ENCODE measurements at regions not wholly inside any gene's neighbourhood (a gene's known extent, or its start where the extent isn't known, plus 50 kb on each side); places are given as distances from the start of the nearest gene placed in this dataset.

- no peak for FAIRE-seq
Measured at GRCh38 chr7:18201350-18201749, 173.7 kb upstream of the PRPS1L1 start.

GRCh38 chr7:18202315-18203045 is 174.8 kb upstream of the PRPS1L1 start:
- FAIRE-seq: no peak

- no peak for FAIRE-seq
Measured at GRCh38 chr7:18206331-18206730, 178.7 kb upstream of the PRPS1L1 start.

- FAIRE-seq: no peak
Measured at GRCh38 chr7:18208921-18209320, 181.3 kb upstream of the PRPS1L1 start.

DNA sequence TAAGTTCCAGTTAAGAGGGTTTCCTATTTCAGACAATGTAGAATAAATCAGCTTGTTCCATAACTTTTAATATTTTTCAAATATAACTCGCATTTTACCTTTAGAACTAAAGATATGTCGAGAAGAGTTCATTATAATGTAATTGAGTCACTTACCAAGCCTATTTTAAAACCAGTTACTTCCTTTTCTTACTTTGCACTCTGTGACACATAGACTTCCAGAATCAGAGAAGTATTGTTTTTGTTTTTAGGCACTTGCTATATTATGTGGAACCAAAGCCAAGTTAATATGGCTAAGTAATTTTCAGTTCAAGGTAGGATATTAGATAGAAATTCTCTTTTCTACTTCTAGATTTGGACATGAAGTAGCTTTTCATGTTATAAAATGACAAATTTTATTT is 182.7 kb upstream of the PRPS1L1 start:
- peak; percentile 18 for FAIRE-seq

GRCh38 chr7:18210788-18211187 is 183.1 kb upstream of the PRPS1L1 start:
- FAIRE-seq: no peak

- no peak for FAIRE-seq
Measured at GRCh38 chr7:18212308-18212707, 184.7 kb upstream of the PRPS1L1 start.

GRCh38 chr7:18212758-18213157 is 185.1 kb upstream of the PRPS1L1 start:
- FAIRE-seq: no peak

- FAIRE-seq: no peak
Measured at GRCh38 chr7:18213652-18214051, 186.0 kb upstream of the PRPS1L1 start.

GRCh38 chr7:18216270-18216669 is 188.6 kb upstream of the PRPS1L1 start:
- no peak for FAIRE-seq

DNA sequence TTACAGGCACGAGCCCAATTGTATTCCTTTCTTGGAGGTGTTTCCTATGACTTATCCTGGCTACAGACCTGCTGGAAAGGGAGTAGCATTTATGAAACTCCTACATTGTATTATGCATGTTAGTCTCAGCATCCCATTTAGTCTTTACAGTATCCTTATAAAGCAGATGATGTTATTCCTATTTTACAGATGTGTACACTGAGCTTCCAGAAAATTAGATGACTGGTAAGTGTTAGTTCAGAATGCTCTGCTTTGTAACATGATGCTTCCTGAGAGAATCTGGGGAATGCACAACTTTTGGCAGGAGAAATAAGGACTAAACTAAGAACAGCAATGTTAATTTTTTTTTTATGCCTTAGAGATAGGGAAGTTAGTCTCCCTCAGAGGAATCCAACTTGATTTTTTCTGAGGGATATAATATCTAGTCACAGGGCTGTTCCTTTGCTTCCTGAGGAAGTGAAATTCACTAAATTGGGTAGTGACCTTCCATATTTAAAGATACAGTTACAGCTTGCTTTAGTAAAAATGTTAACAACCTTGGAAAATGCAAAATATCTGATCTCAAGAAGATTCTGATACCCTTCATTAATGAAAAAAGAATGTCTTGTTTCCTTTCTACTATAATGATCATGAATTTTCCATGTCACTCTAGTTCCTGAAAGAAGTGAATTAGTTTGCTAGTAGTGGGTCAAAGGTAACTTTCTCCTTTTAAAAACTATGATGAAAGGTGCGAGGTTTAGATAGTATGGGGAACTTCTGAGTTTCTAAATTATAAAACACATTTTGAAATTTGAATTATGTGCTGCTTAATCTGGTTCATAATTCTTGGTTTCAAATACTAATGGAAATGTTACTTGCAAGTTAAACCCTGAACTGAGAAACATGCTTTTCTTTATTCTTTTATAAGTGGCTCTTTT is 194.0 kb upstream of the PRPS1L1 start:
- peak; percentile 76 for FAIRE-seq

DNA sequence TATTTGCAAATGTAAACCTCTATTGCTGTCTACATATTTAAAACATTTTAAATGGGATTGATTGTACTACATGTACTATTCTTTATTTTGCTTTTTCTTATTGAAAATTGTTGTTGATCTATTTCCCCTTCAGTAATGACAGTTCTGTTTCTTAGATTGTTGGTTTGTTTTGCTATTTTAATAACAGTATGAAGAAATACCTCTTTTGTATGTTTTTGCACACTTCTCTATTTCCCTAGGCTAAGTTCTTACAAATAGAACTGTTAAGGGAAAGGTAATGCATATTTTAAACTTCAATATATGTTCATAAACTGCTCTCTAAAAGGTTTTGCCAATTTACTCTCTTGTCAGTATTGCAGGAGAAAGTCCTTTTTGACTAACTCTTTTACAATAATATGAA is 195.0 kb upstream of the PRPS1L1 start:
- FAIRE-seq: no peak

DNA sequence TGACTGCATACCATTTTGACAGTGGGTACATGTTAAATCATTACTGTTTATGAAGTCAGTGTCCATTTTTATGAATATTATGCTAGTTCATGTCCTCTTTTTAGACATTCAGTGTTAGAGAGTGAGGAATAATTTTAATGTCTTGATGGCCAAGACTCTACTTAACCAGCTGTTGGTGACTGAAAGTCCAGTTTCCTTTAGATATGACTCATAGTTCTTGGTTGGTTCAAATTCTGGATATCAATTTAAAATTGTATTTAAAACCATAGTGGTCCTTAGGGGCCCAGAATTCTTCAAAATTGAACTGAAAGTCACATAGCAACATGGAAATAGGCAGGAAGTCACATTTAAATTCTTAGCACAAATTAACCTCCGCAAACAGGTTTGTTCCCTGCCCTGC is 196.5 kb upstream of the PRPS1L1 start:
- FAIRE-seq: no peak

- FAIRE-seq: no peak
Measured at GRCh38 chr7:18225067-18225466, 197.4 kb upstream of the PRPS1L1 start.

GRCh38 chr7:18226598-18226997 is 199.0 kb upstream of the PRPS1L1 start:
- FAIRE-seq: no peak

DNA sequence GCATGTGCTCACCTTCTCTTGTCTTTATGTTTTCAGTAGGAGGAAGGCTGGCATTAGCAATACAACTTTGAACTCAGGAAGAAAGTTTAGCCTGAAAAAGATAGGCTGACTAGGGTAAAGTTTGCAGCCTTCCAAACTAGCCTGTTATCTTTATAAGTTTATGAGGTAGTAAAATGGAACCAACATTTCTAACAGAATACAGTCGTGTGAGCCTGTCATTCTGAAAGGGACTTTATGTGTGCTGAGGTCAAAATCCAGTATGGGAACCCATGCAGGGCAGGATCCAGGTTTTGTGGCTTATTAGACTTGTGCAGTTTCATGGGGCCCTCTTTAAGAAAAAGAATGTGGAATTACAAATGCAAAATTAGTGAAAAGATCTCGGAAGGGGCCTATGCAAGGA is 201.0 kb upstream of the PRPS1L1 start:
- peak; percentile 28 for FAIRE-seq

DNA sequence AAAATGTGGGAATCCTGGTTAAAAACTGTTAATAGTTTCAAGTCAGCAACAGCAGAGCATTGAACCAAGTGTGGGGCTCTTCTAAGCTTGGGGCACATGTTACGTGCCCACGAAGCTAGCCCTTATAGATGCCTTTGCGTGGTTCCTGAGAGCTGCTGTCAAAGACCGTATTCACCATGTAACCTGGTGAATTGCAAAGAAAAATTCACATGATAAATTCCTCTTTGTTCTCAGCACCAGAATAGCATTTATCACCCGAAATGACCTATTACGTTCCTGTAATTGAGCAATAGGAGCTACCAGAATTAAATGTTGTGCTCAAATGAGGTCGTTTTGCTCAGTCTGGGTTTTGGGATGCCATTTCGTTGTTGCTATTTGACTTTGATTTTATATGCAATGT is 202.6 kb upstream of the PRPS1L1 start:
- no peak for FAIRE-seq

DNA sequence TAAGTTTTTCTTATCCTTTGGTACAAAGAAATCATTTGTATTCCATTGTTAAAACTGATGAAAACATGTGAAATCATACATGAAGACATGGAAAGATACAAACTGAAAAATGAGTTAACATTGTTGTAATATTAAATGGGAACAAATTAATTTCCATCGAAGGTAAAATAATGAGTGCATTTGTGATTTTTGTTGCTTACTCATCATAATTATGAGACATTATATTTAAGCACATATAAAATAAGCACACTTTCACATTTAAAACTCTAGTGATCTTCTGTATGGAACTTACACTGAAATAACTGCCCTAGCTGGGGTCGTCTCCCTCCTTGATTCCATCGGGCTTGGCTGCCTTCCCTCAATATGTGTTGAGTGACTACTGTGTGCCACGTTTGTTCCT is 204.2 kb upstream of the PRPS1L1 start:
- FAIRE-seq: peak; percentile 28

DNA sequence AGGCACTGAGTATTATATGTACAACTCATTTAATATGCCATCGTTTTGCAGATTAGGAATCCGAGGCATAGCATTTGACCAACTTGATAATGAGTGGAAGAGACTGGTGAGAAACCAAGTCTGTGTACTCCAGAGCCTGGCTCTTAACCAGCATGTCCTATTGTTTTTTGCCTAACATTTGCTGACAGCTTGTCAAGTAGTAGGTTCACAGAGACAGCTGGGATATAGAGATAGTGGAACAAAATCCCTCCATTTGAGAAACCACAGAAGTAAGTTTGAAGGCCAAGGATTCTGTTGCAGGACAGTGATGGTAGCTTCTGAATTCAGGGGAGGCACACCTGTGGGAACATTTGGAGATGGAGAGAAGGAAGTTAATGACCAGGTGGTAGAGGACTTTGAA is 206.9 kb upstream of the PRPS1L1 start:
- FAIRE-seq: no peak

- no peak for FAIRE-seq
Measured at GRCh38 chr7:18235819-18236218, 208.2 kb upstream of the PRPS1L1 start.

GRCh38 chr7:18239212-18239611 is 211.6 kb upstream of the PRPS1L1 start:
- no peak for FAIRE-seq

GRCh38 chr7:18241543-18242231 is 214.0 kb upstream of the PRPS1L1 start:
- no peak for FAIRE-seq

DNA sequence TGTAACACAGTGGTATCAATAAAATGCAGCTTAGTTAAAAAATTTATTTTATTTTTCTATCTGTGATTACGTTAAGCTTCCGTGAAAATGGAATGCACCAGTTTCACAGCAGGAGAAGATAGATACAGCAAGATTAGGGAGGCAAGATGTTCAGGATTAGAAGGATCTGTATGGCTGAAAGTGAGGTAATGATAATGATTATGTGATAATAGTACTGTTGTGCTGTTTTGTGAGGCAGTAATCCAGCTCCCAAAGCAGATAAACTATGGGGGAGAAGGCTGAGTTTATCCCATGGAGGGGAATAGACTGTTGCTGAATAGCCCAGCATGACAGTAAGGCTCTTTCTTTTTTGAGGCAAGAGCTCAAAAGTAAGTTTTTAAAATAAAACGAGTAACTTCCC is 216.1 kb upstream of the PRPS1L1 start:
- no peak for FAIRE-seq

DNA sequence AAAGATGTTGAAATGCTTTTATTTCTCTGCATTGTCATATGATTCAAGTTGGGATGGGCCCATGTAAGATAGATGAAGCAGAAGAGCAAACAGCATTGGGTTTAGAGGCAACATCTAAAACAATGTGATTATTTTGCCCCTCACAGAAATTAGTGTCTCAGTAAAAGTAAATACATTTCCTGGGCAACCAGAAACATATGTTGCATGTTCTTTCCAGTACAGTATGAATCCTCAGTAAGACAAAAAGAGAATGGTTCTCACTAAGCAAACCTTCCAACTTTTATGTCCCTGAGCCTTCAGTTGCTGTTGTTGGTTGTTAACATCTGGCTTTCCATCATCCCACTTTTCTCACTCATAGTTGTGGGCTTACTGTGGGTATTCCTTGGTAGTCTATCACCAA is 222.5 kb upstream of the PRPS1L1 start:
- FAIRE-seq: no peak
